ENCODE measurements at regions not wholly inside any gene's neighbourhood (a gene's known extent, or its start where the extent isn't known, plus 50 kb on each side); places are given as distances from the start of the nearest gene placed in this dataset.
"Not testable (repeated sequence)": the region's sequence is repeated elsewhere in the genome, so short reads cannot be mapped to it uniquely, and the experiment has no call there.

GRCh38 chr6:115838216-115838615 lies 222.5 kb downstream of the FRK start (continued):
- no peak for TF ChIP-seq ZBTB33 (IDR thresholded peaks at IDR 0.05; ENCODE audit: extremely low read depth, insufficient replicate concordance, low read length)
- no peak for TF ChIP-seq SRF (IDR thresholded peaks at IDR 0.05; ENCODE audit: low read depth)
- no peak for TF ChIP-seq SP1 (IDR thresholded peaks at IDR 0.05; ENCODE audit: low read depth)
- TF ChIP-seq CTCF (IDR thresholded peaks at IDR 0.05 in 2 of 3, conservative IDR thresholded peaks at IDR 0.05 in 1 of 3; ENCODE audit: borderline replicate concordance in 1 of 3, insufficient read depth in 1 of 3, low read depth in 2 of 3, low read length in 2 of 3): no peak

- H3K9me2 ChIP-seq (ENCODE audit: insufficient read depth); intact Hi-C loops (cut with micrococcal nuclease); BruUV-seq (replicated peaks); H3K36me3 ChIP-seq (ENCODE audit: control insufficient read depth in 1 of 2, insufficient read depth in 2 of 2, low read length in 2 of 2); RAD21 ChIA-PET (ENCODE audit: low non-redundant PET in 1 of 2, low total read pairs in 2 of 2, uncharacterized antibody in 2 of 2, unreplicated experiment in 2 of 2); H3K27ac ChIP-seq (ENCODE audit: low read depth, low read length); H3K4me2 ChIP-seq (ENCODE audit: low read length); H3K79me2 ChIP-seq (ENCODE audit: insufficient read depth, low read length); H4K20me1 ChIP-seq (ENCODE audit: insufficient read depth); ATAC-seq; H3K4me1 ChIP-seq (ENCODE audit: control insufficient read depth in 1 of 2, insufficient read depth in 2 of 2, low read length in 2 of 2); CTCF ChIA-PET; POLR2A ChIA-PET; H3K9ac ChIP-seq (ENCODE audit: low read length); H3K9me3 ChIP-seq (ENCODE audit: control insufficient read depth in 1 of 2, insufficient read depth in 1 of 2, low read depth in 1 of 2, low read length in 2 of 2); H3K4me3 ChIP-seq (replicated peaks in 1 of 2; ENCODE audit: low read depth in 1 of 2, low read length in 2 of 2); DNase-seq (ENCODE audit: low read depth, low spot score); H3K27me3 ChIP-seq (ENCODE audit: insufficient read depth, low read length); H2AFZ ChIP-seq (ENCODE audit: low read depth, low read length, poor library complexity, severe bottlenecking): not testable (repeated sequence)
Observed at GRCh38 chr6:115836374-115836773, 224.3 kb downstream of the FRK start.
